SU-DHL-6 (cell line): ENCODE measurements at regions not wholly inside any gene's neighbourhood (a gene's known extent, or its start where the extent isn't known, plus 50 kb on each side); places are given as distances from the start of the nearest gene placed in this dataset.

ENCODE experiments used
- CTCF ChIP-seq: fragments of 200-600 bp; sonication (generic); IDR thresholded peaks from one replicate; pipeline ENCODE4 v1.5.1; 2017; ENCODE audit warnings: antibody characterized with exemption, mild to moderate bottlenecking, low read length, moderate library complexity; ENCODE audit not compliant: insufficient read depth, poor library complexity, severe bottlenecking
- EZH2phosphoT487 ChIP-seq: fragments of 200-600 bp; sonication (generic), shearing (Covaris generic); conservative IDR thresholded peaks from 2 replicates; pipeline ENCODE4 v1.6.1; 2018; ENCODE audit warnings: mild to moderate bottlenecking, antibody characterized with exemption, low read length, moderate library complexity, mixed read lengths

GRCh38 chr9:703392-703791 lies 138.1 kb upstream of the DMRT1 start:
- TF ChIP-seq CTCF (no peak), EZH2phosphoT487 (no peak)
